H1 (cell line): ENCODE measurements at regions not wholly inside any gene's neighbourhood (a gene's known extent, or its start where the extent isn't known, plus 50 kb on each side); places are given as distances from the start of the nearest gene placed in this dataset.

Source experiments
- CTCF ChIA-PET: fragments of 300-600 bp; sonication (Branson Sonifier 250); formaldehyde crosslinking; loops from one replicate; lab custom pipeline; 2021; ENCODE audit not compliant: partially characterized antibody; lab: Charles Lee
- POLR2A ChIA-PET: fragments of 300-600 bp; sonication (Branson Sonifier 250); formaldehyde crosslinking; loops from one replicate; lab custom pipeline; 2021; ENCODE audit warnings: inconsistent platforms; ENCODE audit not compliant: partially characterized antibody; lab: Charles Lee
- DNase-seq, 2 experiments: peaks; one replicate each; pipeline versions ENCODE4 v3.0.0 to v3.0.0-alpha.2; 2010 to 2022; ENCODE audit warnings: low spot score in 2 of 2, low read depth in 1 of 2, mixed read lengths in 1 of 2
- FAIRE-seq: peaks from 2 replicates; lab custom pipeline; 2011; peaks lifted over from hg19 to GRCh38; lab: Jason Lieb, UNC
- H2AFZ ChIP-seq: 2 replicates; pipeline ENCODE4 v1.8.1; 2012; ENCODE audit warnings: low read length, inconsistent platforms
- H2AK5ac ChIP-seq: 2 replicates; pipeline ENCODE4 v1.6.1; 2013; ENCODE audit warnings: low read depth, low read length
- H2BK120ac ChIP-seq: replicated peaks from 2 replicates; pipeline ENCODE3; 2013; ENCODE audit warnings: low read depth, low read length, inconsistent platforms
- H2BK12ac ChIP-seq: 2 replicates; pipeline ENCODE4 v1.6.1; 2013; ENCODE audit warnings: low read depth, low read length
- H2BK15ac ChIP-seq: 2 replicates; pipeline ENCODE4 v1.6.1; 2013; ENCODE audit warnings: low read length
- H2BK20ac ChIP-seq: 2 replicates; pipeline ENCODE4 v1.6.1; 2013; ENCODE audit warnings: low read length
- H2BK5ac ChIP-seq: 2 replicates; pipeline ENCODE4 v1.6.1; 2013; ENCODE audit warnings: low read depth, low read length
- H3K14ac ChIP-seq: 2 replicates; pipeline ENCODE4 v1.6.1; 2013; ENCODE audit warnings: inconsistent platforms; ENCODE audit not compliant: insufficient read length
- H3K18ac ChIP-seq: 2 replicates; pipeline ENCODE4 v1.6.1; 2013; ENCODE audit warnings: low read length; ENCODE audit errors: extremely low read depth
- H3K23ac ChIP-seq: 2 replicates; pipeline ENCODE4 v1.6.1; 2013; ENCODE audit warnings: inconsistent platforms; ENCODE audit not compliant: insufficient read length
- H3K23me2 ChIP-seq: 2 replicates; pipeline ENCODE4 v1.6.1; 2013; ENCODE audit warnings: low read depth, low read length
- H3K27ac ChIP-seq: 2 replicates; pipeline ENCODE4 v1.6.1; 2011; ENCODE audit warnings: low read depth, low read length, inconsistent platforms
- H3K27me3 ChIP-seq, 4 experiments: replicated peaks in 1 of 4; 1 replicate in 1 of 4; 2 replicates in 3 of 4; pipeline versions ENCODE4 v1.6.1 to v1.8.1; 2011 to 2013; ENCODE audit warnings: low read length in 3 of 4, mild to moderate bottlenecking in 3 of 4, inconsistent platforms in 2 of 4, mixed read lengths in 2 of 4, moderate library complexity in 1 of 4; ENCODE audit not compliant: control insufficient read depth in 3 of 4, insufficient read depth in 3 of 4; ENCODE audit errors: extremely low read depth in 1 of 4
- H3K36me3 ChIP-seq, 4 experiments: 2 replicates each; pipeline versions ENCODE4 v1.6.1 to v1.8.1; 2011 to 2013; ENCODE audit warnings: mild to moderate bottlenecking in 4 of 4, low read length in 3 of 4, moderate library complexity in 2 of 4, control low read depth in 1 of 4, inconsistent platforms in 1 of 4; ENCODE audit not compliant: insufficient read depth in 4 of 4, control insufficient read depth in 2 of 4
- H3K4ac ChIP-seq: replicated peaks from 2 replicates; pipeline ENCODE3; 2013; ENCODE audit warnings: low read length, low read depth, mixed read lengths, inconsistent platforms; ENCODE audit not compliant: insufficient read length
- H3K4me1 ChIP-seq, 4 experiments: replicated peaks in 1 of 4; 1 replicate in 1 of 4; 2 replicates in 3 of 4; pipeline versions ENCODE4 v1.6.1 to v1.8.1; 2011 to 2013; ENCODE audit warnings: low read length in 3 of 4, inconsistent platforms in 2 of 4, mixed read lengths in 1 of 4; ENCODE audit not compliant: insufficient read depth in 4 of 4, control insufficient read depth in 3 of 4
- H3K4me2 ChIP-seq, 2 experiments: 2 replicates each; pipeline versions ENCODE4 v1.6.1 to v1.8.1; 2011 to 2013; ENCODE audit warnings: low read depth in 2 of 2, low read length in 2 of 2, control low read depth in 1 of 2, inconsistent platforms in 1 of 2, mild to moderate bottlenecking in 1 of 2; ENCODE audit not compliant: insufficient read depth in 1 of 2
- H3K4me3 ChIP-seq, 4 experiments: fragments of 200-600, 300-600 bp in 1 of 4; sonication (generic), shearing (Covaris generic), sonication (Bioruptor Twin) in 1 of 4; 2 replicates each; pipeline versions ENCODE4 v1.5.1 to v1.8.1; 2011 to 2016; ENCODE audit warnings: low read length in 4 of 4, low read depth in 3 of 4, control low read depth in 2 of 4, inconsistent platforms in 2 of 4, mild to moderate bottlenecking in 2 of 4, mixed read lengths in 1 of 4, moderate library complexity in 1 of 4; ENCODE audit not compliant: insufficient read depth in 2 of 4; ENCODE audit errors: extremely low read depth in 1 of 4
- H3K56ac ChIP-seq: replicated peaks from 2 replicates; pipeline ENCODE3; 2013; ENCODE audit warnings: low read depth, mild to moderate bottlenecking, mixed read lengths, low read length, inconsistent platforms; ENCODE audit not compliant: insufficient read length
- H3K79me1 ChIP-seq: 2 replicates; pipeline ENCODE4 v1.6.1; 2013; ENCODE audit warnings: low read depth, low read length, control low read depth
- H3K79me2 ChIP-seq, 2 experiments: 2 replicates each; pipeline versions ENCODE4 v1.6.1 to v1.8.1; 2012 to 2013; ENCODE audit warnings: low read length in 2 of 2, mild to moderate bottlenecking in 2 of 2, inconsistent platforms in 1 of 2; ENCODE audit not compliant: insufficient read depth in 2 of 2, control insufficient read depth in 1 of 2
- H3K9ac ChIP-seq, 4 experiments: replicated peaks in 1 of 4; 1 replicate in 1 of 4; 2 replicates in 3 of 4; pipeline versions ENCODE4 v1.6.1 to v1.8.1; 2011 to 2013; ENCODE audit warnings: low read depth in 3 of 4, low read length in 3 of 4, control low read depth in 2 of 4, mild to moderate bottlenecking in 2 of 4, moderate library complexity in 2 of 4, inconsistent platforms in 1 of 4; ENCODE audit errors: extremely low read depth in 1 of 4
- H3K9me3 ChIP-seq, 2 experiments: 2 replicates each; pipeline versions ENCODE4 v1.6.1 to v1.8.1; 2012 to 2013; ENCODE audit warnings: mild to moderate bottlenecking in 2 of 2, moderate library complexity in 2 of 2, control low read depth in 1 of 2, inconsistent platforms in 1 of 2, low read depth in 1 of 2, low read length in 1 of 2, mixed read lengths in 1 of 2; ENCODE audit not compliant: insufficient read depth in 2 of 2
- H4K20me1 ChIP-seq, 2 experiments: replicated peaks in 1 of 2; 2 replicates each; pipeline versions ENCODE3 to v1.8.1; 2011 to 2013; ENCODE audit warnings: inconsistent platforms in 2 of 2, low read length in 2 of 2, mild to moderate bottlenecking in 1 of 2; ENCODE audit not compliant: insufficient read depth in 2 of 2, control insufficient read depth in 1 of 2
- H4K5ac ChIP-seq: 2 replicates; pipeline ENCODE4 v1.6.1; 2013; ENCODE audit warnings: low read length, low read depth, mixed read lengths, inconsistent platforms; ENCODE audit not compliant: insufficient read length
- H4K8ac ChIP-seq: 2 replicates; pipeline ENCODE4 v1.8.0; 2013; ENCODE audit warnings: mild to moderate bottlenecking, moderate library complexity, low read length, inconsistent platforms; ENCODE audit not compliant: insufficient read depth; ENCODE audit errors: extremely low read depth
- H4K91ac ChIP-seq: replicated peaks from 2 replicates; pipeline ENCODE3; 2013; ENCODE audit warnings: low read length, mixed read lengths, inconsistent platforms; ENCODE audit not compliant: insufficient read length
- ATF2 ChIP-seq: IDR thresholded peaks from 2 replicates; pipeline ENCODE4 v1.6.1; 2012; ENCODE audit warnings: low read length, inconsistent platforms
- EZH2 ChIP-seq: fragments of 200-600 bp; sonication (generic); IDR thresholded peaks from 2 replicates; pipeline ENCODE4 v1.7.1; 2012; ENCODE audit warnings: low read depth, mild to moderate bottlenecking, moderate library complexity, low read length, inconsistent platforms; ENCODE audit not compliant: severe bottlenecking
- KDM1A ChIP-seq: fragments of 200-600, 300-600 bp; sonication (generic); IDR thresholded peaks from 2 replicates; pipeline ENCODE4 v1.7.1; 2016; ENCODE audit warnings: mild to moderate bottlenecking, low read length, borderline replicate concordance
- KDM4A ChIP-seq: IDR thresholded peaks from one replicate; pipeline ENCODE4 v1.7.1; 2012; ENCODE audit warnings: low read depth, mild to moderate bottlenecking, moderate library complexity, low read length, inconsistent platforms; ENCODE audit not compliant: severe bottlenecking
- RAD21 ChIP-seq, 2 experiments: IDR thresholded peaks in 1 of 2; conservative IDR thresholded peaks in 1 of 2; 2 replicates each; pipeline ENCODE4 v1.6.1; 2011; ENCODE audit warnings: low read depth in 2 of 2, low read length in 2 of 2, improper control_type of control experiment in 1 of 2, inconsistent platforms in 1 of 2, mild to moderate bottlenecking in 1 of 2, moderate library complexity in 1 of 2
- RXRA ChIP-seq: IDR thresholded peaks from 2 replicates; pipeline ENCODE4 v1.6.1; 2011; ENCODE audit warnings: low read depth, mild to moderate bottlenecking, low read length, moderate library complexity; ENCODE audit not compliant: insufficient read depth
- SP1 ChIP-seq: IDR thresholded peaks from 2 replicates; pipeline ENCODE4 v1.6.1; 2011; ENCODE audit warnings: low read depth, low read length
- TAF7 ChIP-seq: optimal IDR thresholded peaks from 2 replicates; pipeline ENCODE3; 2011; ENCODE audit warnings: low read depth, mild to moderate bottlenecking, inconsistent platforms, low read length, moderate library complexity, borderline replicate concordance
- TCF12 ChIP-seq: IDR thresholded peaks from 2 replicates; pipeline ENCODE4 v1.6.1; 2011; ENCODE audit warnings: low read depth, mild to moderate bottlenecking, low read length
- WGBS, 2 experiments: shearing (Covaris generic) in 1 of 2; methylation state at CpG; one replicate each; pipeline versions ENCODE4 v1.1.6 to v1.1.7; 2013 to 2015; ENCODE audit warnings: low lambda C conversion rate in 2 of 2, mixed read lengths in 2 of 2, inconsistent platforms in 1 of 2, low coverage in 1 of 2, missing lambda C conversion rate in 1 of 2; ENCODE audit not compliant: insufficient replicate concordance in 2 of 2, insufficient coverage in 1 of 2, insufficient read length in 1 of 2; ENCODE audit errors: extremely low coverage in 1 of 2, missing lambda C conversion rate in 1 of 2; 5-methylcytosine and 5-hydroxymethylcytosine counted together

- Histone ChIP-seq H3K4me1 (peaks cover 0 to 4% (median 0%) of the 10 kb centered on the region in 4 experiments; a peak in 1 of 7 replicates), H4K5ac (no peak overlapping the region), H3K27ac (no peak overlapping the region), H3K56ac (no peak overlapping the region), H3K14ac (no peak overlapping the region), H3K79me1 (no peaks in the 10 kb centered on the region), H2AK5ac (no peak overlapping the region), H2BK20ac (no peak overlapping the region), H3K18ac (no peak overlapping the region), H2BK5ac (no peak overlapping the region), H3K4me3 (no peak overlapping the region), H2BK120ac (no peak overlapping the region), H3K4me2 (no peak overlapping the region), H3K9me3 (no peaks in the 10 kb centered on the region), H3K23me2 (no peaks in the 10 kb centered on the region), H2AFZ (no peak overlapping the region), H3K36me3 (no peaks in the 10 kb centered on the region), H4K20me1 (no peaks in the 10 kb centered on the region), H3K27me3 (no peaks in the 10 kb centered on the region), H3K4ac (no peak overlapping the region), H3K9ac (no peak overlapping the region), H3K23ac (no peak overlapping the region), H4K8ac (no peak overlapping the region), H4K91ac (no peak overlapping the region), H2BK15ac (no peak overlapping the region), H3K79me2 (no peaks in the 10 kb centered on the region), H2BK12ac (no peak overlapping the region)
- CTCF ChIA-PET, result interaction anchor here (0.8 to 0.9 kb wide), 2 partner anchors 11 to 14 kb away, joined by 3 to 4 read pairs; no protein-coding TSS in a partner anchor
- POLR2A ChIA-PET, result no interaction called here
- no peak for DNase-seq
- no peak for FAIRE-seq
- WGBS, 2 experiments, result 91% methylated on average over 2 of the region's 2 CpGs; no CpG with 5 or more reads in 1 of the 2 experiments
- TF ChIP-seq KDM1A, result no peak
- TF ChIP-seq ATF2, result no peak
- TF ChIP-seq TAF7, result no peak
- no peak for TF ChIP-seq KDM4A
- no peak for TF ChIP-seq SP1
- TF ChIP-seq TCF12, result no peak
- no peak for TF ChIP-seq EZH2
- TF ChIP-seq RXRA, result no peak
- TF ChIP-seq RAD21 (IDR thresholded peaks at IDR 0.05 in 1 of 2, conservative IDR thresholded peaks at IDR 0.05 in 1 of 2; ENCODE audit: low read depth in 2 of 2, low read length in 2 of 2), result no peak
Observed at GRCh38 chr5:60535951-60536350, 164.0 kb downstream of the DEPDC1B start.
